ENCODE measurements at regions not wholly inside any gene's neighbourhood (a gene's known extent, or its start where the extent isn't known, plus 50 kb on each side); places are given as distances from the start of the nearest gene placed in this dataset.
A peak's percentile ranks its signal among the peaks of the same experiment; 100 is the strongest.

DNA sequence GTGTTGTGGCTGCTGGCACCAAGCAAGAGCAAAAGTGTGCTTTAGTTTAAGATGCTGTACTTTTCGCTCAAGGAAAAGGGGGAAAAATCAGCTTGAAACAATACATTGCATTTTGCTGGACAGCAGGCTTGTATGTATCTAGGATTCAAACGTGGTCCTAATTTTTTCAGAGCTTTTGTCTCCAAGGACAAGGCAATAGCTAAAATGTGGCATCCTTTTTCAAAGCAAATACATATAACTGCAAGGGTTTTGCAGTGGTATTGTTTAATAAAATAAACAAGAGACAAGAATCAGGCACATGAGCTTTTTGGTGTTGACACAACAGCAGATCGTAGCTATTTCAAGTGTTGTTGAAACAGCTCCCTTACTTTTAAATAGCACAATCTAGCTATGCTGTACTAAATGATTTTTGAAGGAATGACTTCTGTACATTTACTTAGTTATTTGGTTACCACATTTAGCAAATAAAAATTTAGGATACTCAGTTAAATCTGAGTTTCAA, 137.0 kb upstream of the HEY2 start:
- peaks cover 30 to 33% of the 10 kb centered on the region in 2 experiments for H3K4me1 Mint-ChIP-seq
- H3K79me1 ChIP-seq (ENCODE audit: insufficient read depth, low read depth, low read length, poor library complexity, severe bottlenecking) = no peaks in the 10 kb centered on the region
- peaks cover 3% of the 10 kb centered on the region; the same call in 1 of the 2 replicates for H3K4me1 ChIP-seq (ENCODE audit: insufficient read depth, low read length)
- no peak overlapping the region for H3K27ac ChIP-seq (ENCODE audit: insufficient read length, low read depth, low read length)
- peak overlapping the region; percentile 33 for H3K9ac ChIP-seq (ENCODE audit: extremely low read depth, insufficient read length, low read length)
- H2BK15ac ChIP-seq (ENCODE audit: low read depth, low read length) = no peak overlapping the region
- no CpG with 5 or more reads among the region's 3 CpGs for WGBS (ENCODE audit: extremely low coverage, insufficient read length, low lambda C conversion rate)
- peak overlapping the region; percentile 79 for H3K4me2 ChIP-seq (ENCODE audit: insufficient read depth, insufficient read length, low read length)
- peak overlapping the region in 2 of 3 experiments; percentile 73 to 95; a peak in 6 of 7 replicates for H3K27ac Mint-ChIP-seq
- H3K4ac ChIP-seq (ENCODE audit: low read depth, low read length) = no peak overlapping the region
- no peak overlapping the region for H3K18ac ChIP-seq (ENCODE audit: insufficient read length, low read depth, low read length)
- no peak for DNase-seq
- H3K14ac ChIP-seq (ENCODE audit: insufficient read depth, low read length) = no peak overlapping the region
- no peak overlapping the region for H4K5ac ChIP-seq (ENCODE audit: insufficient read length, low read depth, low read length)
- H3K56ac ChIP-seq (ENCODE audit: insufficient read length, low read depth, low read length) = no peak overlapping the region
- H2AFZ ChIP-seq (ENCODE audit: low read length) = peak overlapping the region; percentile 82
- no peak overlapping the region for H3T11ph ChIP-seq (ENCODE audit: low read length)
- H2BK5ac ChIP-seq (ENCODE audit: insufficient read length, low read length) = no peak overlapping the region
- H3K23ac ChIP-seq (ENCODE audit: insufficient read length, low read depth, low read length) = no peak overlapping the region
- H4K20me1 ChIP-seq (ENCODE audit: control insufficient read depth, insufficient read depth, insufficient read length) = no peaks in the 10 kb centered on the region
- no peak overlapping the region for H4K91ac ChIP-seq (ENCODE audit: insufficient read length, low read depth, low read length)
- peaks cover 3 to 10% (median 5%) of the 10 kb centered on the region in 3 experiments; a peak in 4 of 7 replicates for H3K36me3 Mint-ChIP-seq (ENCODE audit: insufficient read depth in 1 of 3, low read depth in 3 of 3)
- no peak overlapping the region for H2AK5ac ChIP-seq (ENCODE audit: insufficient read length, low read length)
- no peaks in the 10 kb centered on the region for H3K23me2 ChIP-seq (ENCODE audit: insufficient read length, low read depth, low read length, poor library complexity, severe bottlenecking)
- peak overlapping the region; percentile 3 to 55; a peak in 2 of 5 replicates for H3K4me3 Mint-ChIP-seq
- no peaks in the 10 kb centered on the region for H3K9me3 ChIP-seq (ENCODE audit: control insufficient read depth, low read depth, low read length)
- peaks cover 14 to 17% of the 10 kb centered on the region in 2 experiments for H3K9me3 Mint-ChIP-seq
- H3K27me3 Mint-ChIP-seq (ENCODE audit: low read depth) = no peaks in the 10 kb centered on the region; the same call in 1 of the 2 replicates
- H2BK12ac ChIP-seq (ENCODE audit: insufficient read length, low read depth, low read length) = no peak overlapping the region
- H2BK20ac ChIP-seq (ENCODE audit: low read depth, low read length, poor library complexity, severe bottlenecking) = no peak overlapping the region
- H3K27me3 ChIP-seq (ENCODE audit: insufficient read depth, low read length) = no peaks in the 10 kb centered on the region
- no peak overlapping the region for H4K8ac ChIP-seq (replicated peaks; ENCODE audit: insufficient read length, low read depth, low read length)
- no peak overlapping the region for H2BK120ac ChIP-seq (ENCODE audit: low read depth, low read length, poor library complexity, severe bottlenecking)
- H3K79me2 ChIP-seq (ENCODE audit: insufficient read depth, low read length) = no peaks in the 10 kb centered on the region
- TF ChIP-seq, protein P1, sequence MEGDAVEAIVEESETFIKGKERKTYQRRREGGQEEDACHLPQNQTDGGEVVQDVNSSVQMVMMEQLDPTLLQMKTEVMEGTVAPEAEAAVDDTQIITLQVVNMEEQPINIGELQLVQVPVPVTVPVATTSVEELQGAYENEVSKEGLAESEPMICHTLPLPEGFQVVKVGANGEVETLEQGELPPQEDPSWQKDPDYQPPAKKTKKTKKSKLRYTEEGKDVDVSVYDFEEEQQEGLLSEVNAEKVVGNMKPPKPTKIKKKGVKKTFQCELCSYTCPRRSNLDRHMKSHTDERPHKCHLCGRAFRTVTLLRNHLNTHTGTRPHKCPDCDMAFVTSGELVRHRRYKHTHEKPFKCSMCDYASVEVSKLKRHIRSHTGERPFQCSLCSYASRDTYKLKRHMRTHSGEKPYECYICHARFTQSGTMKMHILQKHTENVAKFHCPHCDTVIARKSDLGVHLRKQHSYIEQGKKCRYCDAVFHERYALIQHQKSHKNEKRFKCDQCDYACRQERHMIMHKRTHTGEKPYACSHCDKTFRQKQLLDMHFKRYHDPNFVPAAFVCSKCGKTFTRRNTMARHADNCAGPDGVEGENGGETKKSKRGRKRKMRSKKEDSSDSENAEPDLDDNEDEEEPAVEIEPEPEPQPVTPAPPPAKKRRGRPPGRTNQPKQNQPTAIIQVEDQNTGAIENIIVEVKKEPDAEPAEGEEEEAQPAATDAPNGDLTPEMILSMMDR (conservative IDR thresholded peaks at IDR 0.05) = no peak
